NCI-H2171 (cell line): ENCODE measurements at regions not wholly inside any gene's neighbourhood (a gene's known extent, or its start where the extent isn't known, plus 50 kb on each side); places are given as distances from the start of the nearest gene placed in this dataset.
"Not testable (repeated sequence)": the region's sequence is repeated elsewhere in the genome, so short reads cannot be mapped to it uniquely, and the experiment has no call there.

ENCODE experiments used
- DNase-seq: peaks from one replicate; lab custom pipeline; 2025; lab: John Stamatoyannopoulos, UW

GRCh38 chr6:71056656-71057055 is 99.8 kb upstream of the B3GAT2 start:
- DNase-seq: no peak

- DNase-seq: no peak
These were observed 109.3 kb upstream of the B3GAT2 start for GRCh38 chr6:71066153-71066552.

- no peak for DNase-seq
These were observed 111.0 kb upstream of the B3GAT2 start for GRCh38 chr6:71067816-71068215.

- DNase-seq: peak; percentile 88
These were observed 115.6 kb upstream of the B3GAT2 start for GRCh38 chr6:71072508-71072907.

- no peak for DNase-seq
These were observed 120.8 kb upstream of the B3GAT2 start for GRCh38 chr6:71077655-71078054.

- DNase-seq: no peak
These were observed 122.8 kb upstream of the B3GAT2 start for GRCh38 chr6:71079677-71080076.

- DNase-seq: no peak
These were observed 123.3 kb upstream of the B3GAT2 start for GRCh38 chr6:71080133-71080532.

- no peak for DNase-seq
These were observed 124.0 kb upstream of the B3GAT2 start for GRCh38 chr6:71080826-71081225.

GRCh38 chr6:71082033-71082650 is 125.3 kb upstream of the B3GAT2 start:
- no peak for DNase-seq

GRCh38 chr6:71083308-71083820 is 126.5 kb upstream of the B3GAT2 start:
- no peak for DNase-seq

- DNase-seq: no peak
These were observed 131.3 kb upstream of the B3GAT2 start for GRCh38 chr6:71088166-71088565.

- no peak for DNase-seq
These were observed 133.4 kb upstream of the B3GAT2 start for GRCh38 chr6:71090217-71090616.

GRCh38 chr6:71091167-71091566 is 134.3 kb upstream of the B3GAT2 start:
- no peak for DNase-seq

GRCh38 chr6:71091956-71092355 is 135.1 kb upstream of the B3GAT2 start:
- no peak for DNase-seq

GRCh38 chr6:71097264-71097663 is 140.4 kb upstream of the B3GAT2 start:
- DNase-seq: not testable (repeated sequence)

- DNase-seq: no peak
These were observed 142.8 kb upstream of the B3GAT2 start for GRCh38 chr6:71099649-71100048.

- DNase-seq: no peak
These were observed 146.3 kb upstream of the B3GAT2 start for GRCh38 chr6:71103130-71103529.

GRCh38 chr6:71103641-71104040 is 146.8 kb upstream of the B3GAT2 start:
- no peak for DNase-seq

GRCh38 chr6:71106276-71106675 is 149.4 kb upstream of the B3GAT2 start:
- DNase-seq: no peak

- DNase-seq: peak; percentile 17
These were observed 151.1 kb upstream of the B3GAT2 start for GRCh38 chr6:71107911-71108420.

GRCh38 chr6:71114544-71114943 is 157.7 kb upstream of the B3GAT2 start:
- no peak for DNase-seq

- no peak for DNase-seq
These were observed 158.1 kb upstream of the B3GAT2 start for GRCh38 chr6:71114986-71115385.

GRCh38 chr6:71119560-71119959 is 162.7 kb upstream of the B3GAT2 start:
- DNase-seq: no peak

- DNase-seq: no peak
These were observed 165.6 kb upstream of the OGFRL1 start for GRCh38 chr6:71123051-71123450.
